GM12892 (cell line): ENCODE measurements at regions not wholly inside any gene's neighbourhood (a gene's known extent, or its start where the extent isn't known, plus 50 kb on each side); places are given as distances from the start of the nearest gene placed in this dataset.

Source experiments
- POLR2A ChIP-seq: IDR thresholded peaks from 2 replicates; pipeline ENCODE4 v1.6.1; 2011; ENCODE audit warnings: low read depth, low read length, control low read depth
- POLR2AphosphoS5 ChIP-seq: IDR thresholded peaks from 2 replicates; pipeline ENCODE4 v1.6.1; 2011; ENCODE audit warnings: low read depth, low read length, control low read depth

DNA sequence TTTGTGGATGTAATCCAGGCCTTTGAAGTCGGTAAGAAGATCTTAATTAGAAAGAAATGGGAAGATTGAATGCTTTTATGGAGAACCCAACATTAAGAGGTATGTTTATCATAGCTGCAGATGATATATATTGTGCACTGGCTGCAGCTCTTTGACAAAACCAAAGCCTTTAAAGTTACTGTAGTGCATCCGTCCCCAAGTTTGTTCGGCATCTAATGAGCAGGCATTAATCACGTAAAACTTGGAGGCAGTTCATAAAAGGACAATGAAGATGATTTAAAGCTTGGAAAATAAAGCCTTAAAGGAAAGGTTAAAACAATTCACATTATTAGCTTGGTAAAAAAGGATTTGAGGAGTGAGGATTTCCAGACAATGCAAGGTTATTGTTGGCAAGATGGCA lies 150.8 kb upstream of the ARX start:
- TF ChIP-seq POLR2A = no peak
- TF ChIP-seq POLR2AphosphoS5 = no peak
